Nephron progenitor cell (in vitro differentiated cells): ENCODE measurements at regions not wholly inside any gene's neighbourhood (a gene's known extent, or its start where the extent isn't known, plus 50 kb on each side); places are given as distances from the start of the nearest gene placed in this dataset.

Source experiments
- DNase-seq: peaks from one replicate; pipeline ENCODE4 v3.0.0; 2021
- H3K27ac Mint-ChIP-seq: 2 replicates; pipeline ENCODE4 v1.8.0; 2021; ENCODE audit warnings: mild to moderate bottlenecking, moderate library complexity, mixed read lengths
- H3K27me3 Mint-ChIP-seq: 2 replicates; pipeline ENCODE4 v1.8.0; 2021; ENCODE audit warnings: mild to moderate bottlenecking, low read depth, mixed read lengths; ENCODE audit not compliant: poor library complexity
- H3K36me3 Mint-ChIP-seq: 2 replicates; pipeline ENCODE4 v1.8.0; 2021; ENCODE audit warnings: low read depth, mixed read lengths
- H3K4me1 Mint-ChIP-seq: 2 replicates; pipeline ENCODE4 v1.8.0; 2021; ENCODE audit warnings: mixed read lengths
- H3K4me3 Mint-ChIP-seq: 2 replicates; pipeline ENCODE4 v1.8.0; 2021; ENCODE audit warnings: mild to moderate bottlenecking, moderate library complexity, mixed read lengths
- H3K9me3 Mint-ChIP-seq: 2 replicates; pipeline ENCODE4 v1.8.0; 2021; ENCODE audit warnings: mild to moderate bottlenecking, moderate library complexity, mixed read lengths
- CTCF ChIP-seq: fragments of 200-600 bp; sonication (generic); IDR thresholded peaks from 2 replicates; pipeline ENCODE4 v1.5.0; 2021; ENCODE audit warnings: antibody characterized with exemption

- H3K4me1 Mint-ChIP-seq: peaks cover 66% of the 10 kb centered on the region
- no peak for DNase-seq
- no peaks in the 10 kb centered on the region for H3K36me3 Mint-ChIP-seq
- H3K27ac Mint-ChIP-seq: peak overlapping the region; percentile 97
- no peak overlapping the region for H3K4me3 Mint-ChIP-seq
- H3K9me3 Mint-ChIP-seq: no peaks in the 10 kb centered on the region
- peaks cover 4% of the 10 kb centered on the region for H3K27me3 Mint-ChIP-seq
- no peak for TF ChIP-seq CTCF
Observed at GRCh38 chr13:106814463-106814862, 246.5 kb upstream of the ARGLU1 start.

GRCh38 chr13:106810069-106810468, 242.1 kb upstream of the ARGLU1 start:
- peak overlapping the region; percentile 92 for H3K27ac Mint-ChIP-seq
- H3K36me3 Mint-ChIP-seq: no peaks in the 10 kb centered on the region
- DNase-seq: no peak
- H3K27me3 Mint-ChIP-seq: no peaks in the 10 kb centered on the region
- no peak overlapping the region for H3K4me3 Mint-ChIP-seq
- TF ChIP-seq CTCF: no peak
- H3K9me3 Mint-ChIP-seq: no peaks in the 10 kb centered on the region
- H3K4me1 Mint-ChIP-seq: peaks cover 73% of the 10 kb centered on the region

GRCh38 chr13:106804991-106805390, 237.1 kb upstream of the ARGLU1 start:
- Mint-ChIP-seq H3K27ac (peak overlapping the region; percentile 5), H3K36me3 (no peaks in the 10 kb centered on the region), H3K9me3 (no peaks in the 10 kb centered on the region), H3K4me3 (no peak overlapping the region), H3K27me3 (no peaks in the 10 kb centered on the region), H3K4me1 (peaks cover 80% of the 10 kb centered on the region)
- DNase-seq: no peak
- no peak for TF ChIP-seq CTCF

- Mint-ChIP-seq H3K36me3 (no peaks in the 10 kb centered on the region), H3K27me3 (peaks cover 5% of the 10 kb centered on the region), H3K4me1 (peaks cover 76% of the 10 kb centered on the region), H3K4me3 (no peak overlapping the region), H3K27ac (peak overlapping the region; percentile 54), H3K9me3 (no peaks in the 10 kb centered on the region)
- no peak for DNase-seq
- TF ChIP-seq CTCF: no peak
Observed at GRCh38 chr13:106802917-106803316, 235.0 kb upstream of the ARGLU1 start.

- DNase-seq: no peak
- no peak for TF ChIP-seq CTCF
- Mint-ChIP-seq H3K9me3 (no peaks in the 10 kb centered on the region), H3K27me3 (peaks cover 5% of the 10 kb centered on the region), H3K4me1 (peaks cover 73% of the 10 kb centered on the region), H3K4me3 (no peak overlapping the region), H3K36me3 (no peaks in the 10 kb centered on the region), H3K27ac (peak overlapping the region; percentile 91)
Observed at GRCh38 chr13:106799781-106800335, 231.9 kb upstream of the ARGLU1 start.

- Mint-ChIP-seq H3K36me3 (no peaks in the 10 kb centered on the region), H3K27ac (no peak overlapping the region), H3K4me3 (peak overlapping the region; percentile 55), H3K4me1 (peaks cover 50% of the 10 kb centered on the region), H3K27me3 (peaks cover 5% of the 10 kb centered on the region), H3K9me3 (no peaks in the 10 kb centered on the region)
- no peak for TF ChIP-seq CTCF
- DNase-seq: no peak
Observed at GRCh38 chr13:106797081-106797640, 229.2 kb upstream of the ARGLU1 start.
